ENCODE measurements at regions not wholly inside any gene's neighbourhood (a gene's known extent, or its start where the extent isn't known, plus 50 kb on each side); places are given as distances from the start of the nearest gene placed in this dataset.

DNA sequence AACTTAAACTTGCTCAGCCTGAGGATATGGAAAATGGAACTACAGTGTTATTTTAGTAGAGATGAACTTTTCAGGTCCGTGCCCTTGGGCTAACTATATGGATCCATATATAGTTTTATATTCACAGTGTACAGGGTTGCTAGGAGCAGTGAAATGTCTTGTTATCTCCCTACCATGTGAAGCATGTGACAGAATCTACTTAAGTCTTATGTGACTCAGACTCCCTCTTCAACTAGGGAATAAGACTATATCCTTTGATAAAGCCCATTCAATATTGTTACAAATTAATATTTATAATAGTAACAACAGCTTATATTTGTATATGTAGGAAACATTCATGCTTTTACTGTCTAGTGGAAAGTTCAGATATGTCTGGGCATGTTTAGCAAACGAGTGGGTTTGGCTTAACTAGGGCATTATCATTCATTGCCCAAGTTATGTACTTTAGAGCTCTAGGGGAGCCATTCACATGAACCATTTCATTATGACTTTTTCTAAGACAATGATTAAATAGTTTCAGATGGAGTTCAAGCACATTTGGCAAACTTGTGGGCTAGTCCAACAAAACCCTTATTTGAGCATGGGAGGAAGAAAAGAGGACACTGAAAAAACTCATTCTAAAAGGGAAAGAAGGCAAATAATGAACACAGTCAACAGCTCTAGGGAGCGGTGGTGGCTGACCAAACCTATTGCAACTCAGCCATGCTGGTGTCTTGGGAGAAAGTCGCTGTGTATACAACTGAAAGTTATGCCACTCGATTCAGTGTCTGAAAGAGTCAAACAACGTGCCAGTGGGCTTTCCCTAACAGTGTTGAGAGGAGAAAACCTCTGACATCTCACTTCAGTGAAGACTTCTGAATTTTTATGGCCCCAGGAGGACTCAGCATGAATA, 305.9 kb upstream of the G2E3 start:
- no peaks in the 10 kb centered on the region for H3K4me1 ChIP-seq (replicated peaks in 1 of 2)
- H3K36me3 ChIP-seq (replicated peaks in 1 of 2) = no peaks in the 10 kb centered on the region
- WGBS, 4 donors = 68 to 75% (median 70%) methylated on average over 6 of the region's 6 CpGs
- no peaks in the 10 kb centered on the region for H3K27me3 ChIP-seq
- no peak overlapping the region for H3K27ac ChIP-seq
- no peak for TF ChIP-seq POLR2A (IDR thresholded peaks at IDR 0.05)
- TF ChIP-seq, protein P1, sequence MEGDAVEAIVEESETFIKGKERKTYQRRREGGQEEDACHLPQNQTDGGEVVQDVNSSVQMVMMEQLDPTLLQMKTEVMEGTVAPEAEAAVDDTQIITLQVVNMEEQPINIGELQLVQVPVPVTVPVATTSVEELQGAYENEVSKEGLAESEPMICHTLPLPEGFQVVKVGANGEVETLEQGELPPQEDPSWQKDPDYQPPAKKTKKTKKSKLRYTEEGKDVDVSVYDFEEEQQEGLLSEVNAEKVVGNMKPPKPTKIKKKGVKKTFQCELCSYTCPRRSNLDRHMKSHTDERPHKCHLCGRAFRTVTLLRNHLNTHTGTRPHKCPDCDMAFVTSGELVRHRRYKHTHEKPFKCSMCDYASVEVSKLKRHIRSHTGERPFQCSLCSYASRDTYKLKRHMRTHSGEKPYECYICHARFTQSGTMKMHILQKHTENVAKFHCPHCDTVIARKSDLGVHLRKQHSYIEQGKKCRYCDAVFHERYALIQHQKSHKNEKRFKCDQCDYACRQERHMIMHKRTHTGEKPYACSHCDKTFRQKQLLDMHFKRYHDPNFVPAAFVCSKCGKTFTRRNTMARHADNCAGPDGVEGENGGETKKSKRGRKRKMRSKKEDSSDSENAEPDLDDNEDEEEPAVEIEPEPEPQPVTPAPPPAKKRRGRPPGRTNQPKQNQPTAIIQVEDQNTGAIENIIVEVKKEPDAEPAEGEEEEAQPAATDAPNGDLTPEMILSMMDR (IDR thresholded peaks at IDR 0.05) = no peak
- DNase-seq = no peak
- no peak overlapping the region for H3K4me3 ChIP-seq
- H3K9me3 ChIP-seq (replicated peaks in 1 of 3) = no peaks in the 10 kb centered on the region
- intact Hi-C loops (cut with DNase I) = no loop called here

DNA sequence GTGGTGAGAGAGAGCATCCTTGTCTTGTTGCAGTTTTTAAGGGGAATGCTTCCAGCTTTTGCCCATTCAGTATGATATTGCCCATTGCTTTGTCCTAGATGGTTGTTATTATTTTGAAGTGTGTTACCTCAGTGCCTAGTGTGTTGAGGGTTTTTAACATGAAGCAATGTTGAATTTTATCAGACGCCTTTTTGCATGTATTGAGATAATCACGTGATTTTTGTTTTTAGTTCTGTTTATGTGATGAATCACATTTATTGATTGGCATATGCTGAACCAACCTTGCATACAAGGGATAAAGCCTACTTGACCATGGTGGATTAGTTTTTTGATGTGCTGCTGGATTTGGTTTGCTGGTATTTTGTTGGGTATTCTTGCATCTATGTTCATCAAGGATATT, 302.3 kb upstream of the G2E3 start:
- 82 to 96% (median 85%) methylated on average over 2 of the region's 2 CpGs for WGBS, 4 donors
- no peak overlapping the region for H3K27ac ChIP-seq
- intact Hi-C loops (cut with DNase I) = no loop called here
- H3K4me3 ChIP-seq = no peak overlapping the region
- TF ChIP-seq POLR2A (IDR thresholded peaks at IDR 0.05) = no peak
- TF ChIP-seq, protein P1 (IDR thresholded peaks at IDR 0.05) = no peak
- no peaks in the 10 kb centered on the region for H3K36me3 ChIP-seq (replicated peaks in 1 of 2)
- no peaks in the 10 kb centered on the region for H3K9me3 ChIP-seq (replicated peaks in 1 of 3)
- DNase-seq = no peak
- H3K4me1 ChIP-seq (replicated peaks in 1 of 2) = no peaks in the 10 kb centered on the region
- no peaks in the 10 kb centered on the region for H3K27me3 ChIP-seq

DNA sequence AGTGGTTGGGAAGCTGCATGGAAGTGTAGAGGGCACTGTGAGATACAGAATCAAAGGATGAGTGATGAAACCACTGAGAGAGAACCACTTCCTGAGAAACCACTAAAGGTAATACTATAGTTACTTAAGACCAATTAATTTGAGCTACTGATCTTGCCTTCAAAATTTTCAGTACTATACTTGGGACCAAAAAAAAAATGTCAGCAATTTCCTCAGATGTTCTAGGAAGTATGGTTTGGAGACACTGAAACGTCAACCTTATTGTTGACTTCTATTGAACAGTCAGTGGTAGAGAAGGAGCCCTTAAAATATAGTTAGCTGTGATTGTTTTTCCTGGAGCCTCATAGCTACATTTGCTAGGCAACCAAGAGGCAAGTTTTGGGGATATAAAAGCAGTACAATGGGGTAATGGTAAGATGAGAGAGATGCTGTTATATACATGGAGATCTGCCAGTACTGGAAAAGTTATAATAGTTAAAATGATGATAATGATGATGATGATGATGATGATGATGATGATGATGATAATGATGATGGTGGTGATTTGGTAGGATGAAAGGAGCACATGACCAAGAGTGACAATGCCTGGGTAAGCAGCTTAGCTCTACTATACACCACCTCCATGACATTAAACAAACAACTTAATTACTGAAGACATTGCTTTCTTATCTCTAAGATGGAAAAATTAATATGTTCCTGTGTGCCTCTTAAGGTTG, 300.9 kb upstream of the G2E3 start:
- 65 to 80% (median 70%) methylated on average over 1 of the region's 1 CpG for WGBS, 4 donors
- Histone ChIP-seq H3K4me3 (no peak overlapping the region), H3K27ac (no peak overlapping the region), H3K9me3 (replicated peaks in 1 of 3) (no peaks in the 10 kb centered on the region), H3K36me3 (replicated peaks in 1 of 2) (no peaks in the 10 kb centered on the region), H3K4me1 (replicated peaks in 1 of 2) (no peaks in the 10 kb centered on the region), H3K27me3 (no peaks in the 10 kb centered on the region)
- TF ChIP-seq, protein P1 (IDR thresholded peaks at IDR 0.05) = no peak
- intact Hi-C loops (cut with DNase I) = no loop called here
- no peak for DNase-seq

DNA sequence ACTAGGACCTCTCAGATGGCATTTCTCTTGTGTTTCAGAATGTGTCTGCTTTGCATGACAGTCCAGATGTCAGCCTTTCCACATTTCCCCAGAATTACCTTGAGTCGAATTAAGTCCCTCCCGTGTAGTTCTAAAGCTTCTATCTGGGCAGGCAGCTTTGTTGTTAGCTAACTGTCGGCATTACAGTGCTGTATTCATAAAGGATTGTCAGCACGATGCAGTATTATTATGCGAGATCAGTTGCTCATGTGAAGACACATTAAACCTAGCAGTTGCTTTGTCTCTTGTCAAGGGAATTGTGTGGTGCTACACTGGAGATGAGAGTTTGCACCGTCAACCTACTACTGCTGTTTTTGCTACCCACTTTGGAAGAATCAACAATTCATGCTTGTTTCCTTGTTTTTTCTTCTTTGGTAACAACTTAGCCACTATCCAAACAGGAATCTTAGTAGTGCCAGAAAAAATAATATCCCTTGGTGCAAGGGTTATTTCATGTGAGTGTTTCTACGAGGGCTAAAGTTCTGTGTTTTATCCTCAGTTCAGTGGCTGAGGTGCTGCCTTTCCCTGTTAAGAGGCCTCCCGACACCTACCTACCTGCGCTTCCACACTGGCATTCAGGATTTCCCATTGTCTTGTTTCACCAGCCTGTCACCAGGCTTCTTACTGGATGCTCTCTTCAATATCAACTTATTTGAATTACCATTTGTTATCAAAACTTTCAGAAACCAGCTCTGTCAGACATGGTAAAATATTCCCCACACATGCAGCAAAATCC, 297.9 kb upstream of the G2E3 start:
- intact Hi-C loops (cut with DNase I) = no loop called here
- Histone ChIP-seq H3K9me3 (replicated peaks in 1 of 3) (no peaks in the 10 kb centered on the region), H3K4me3 (no peak overlapping the region), H3K27ac (no peak overlapping the region), H3K36me3 (replicated peaks in 1 of 2) (no peaks in the 10 kb centered on the region), H3K4me1 (replicated peaks in 1 of 2) (no peaks in the 10 kb centered on the region), H3K27me3 (no peaks in the 10 kb centered on the region)
- TF ChIP-seq, protein P1 (IDR thresholded peaks at IDR 0.05) = no peak
- TF ChIP-seq POLR2A (IDR thresholded peaks at IDR 0.05) = no peak
- 64 to 73% (median 70%) methylated on average over 9 of the region's 9 CpGs for WGBS, 4 donors
- DNase-seq = no peak
